GM12878 (cell line): ENCODE measurements at regions not wholly inside any gene's neighbourhood (a gene's known extent, or its start where the extent isn't known, plus 50 kb on each side); places are given as distances from the start of the nearest gene placed in this dataset.

Source experiments
- ATAC-seq: fragments of 200-7000 bp; cut with Tn5 transposase; 3 replicates; pipeline ENCODE4 v1.9.1; 2020; ENCODE audit warnings: mild to moderate bottlenecking, moderate library complexity
- BruUV-seq: library from RNA; stranded (reverse); fragments of 400-500 nt; replicated peaks from 2 replicates; lab custom pipeline; 2021; lab: Mats Ljungman, UMichigan
- CTCF ChIA-PET: fragments of 300-600 bp; sonication (Branson Sonifier 250); formaldehyde crosslinking; extraction: SDS; loops from one replicate; lab custom pipeline; 2021; ENCODE audit warnings: inconsistent platforms; lab: Yijun Ruan, JAX
- POLR2A ChIA-PET: fragments of 350-600 bp; formaldehyde crosslinking; extraction: SDS; loops from one replicate; lab custom pipeline; 2021; ENCODE audit warnings: inconsistent platforms; lab: Charles Lee
- RAD21 ChIA-PET: fragments of 300-600 bp; sonication (Branson Sonifier 250); formaldehyde crosslinking; loops from one replicate; lab custom pipeline; 2023; ENCODE audit warnings: antibody characterized with exemption; ENCODE audit not compliant: unreplicated experiment; lab: Charles Lee
- SMC1A ChIA-PET: fragments of 300-600 bp; sonication (Branson Sonifier 250); formaldehyde crosslinking; loops from one replicate; lab custom pipeline; 2023; ENCODE audit not compliant: unreplicated experiment, uncharacterized antibody; lab: Charles Lee
- DNase-seq: peaks from one replicate; pipeline ENCODE4 v3.0.0-alpha.2; 2011; ENCODE audit warnings: low read depth, low spot score
- FAIRE-seq: peaks from 3 replicates; lab custom pipeline; 2011; peaks lifted over from hg19 to GRCh38; lab: Jason Lieb, UNC
- H2AFZ ChIP-seq: 2 replicates; pipeline ENCODE4 v1.6.0; 2011; ENCODE audit warnings: low read depth, low read length, control low read depth; ENCODE audit not compliant: control insufficient read depth
- H3K27ac ChIP-seq: 2 replicates; pipeline ENCODE4 v1.5.1; 2011; ENCODE audit warnings: control low read depth; ENCODE audit not compliant: control insufficient read depth, insufficient read depth
- H3K27me3 ChIP-seq, 2 experiments: replicated peaks in 1 of 2; 2 replicates each; pipeline versions ENCODE4 v1.6.0 to v1.6.1; 2011; ENCODE audit warnings: low read length in 1 of 2; ENCODE audit not compliant: control insufficient read depth in 2 of 2, insufficient read depth in 2 of 2
- H3K36me3 ChIP-seq, 2 experiments: 2 replicates each; pipeline ENCODE4 v1.5.1; 2011; ENCODE audit warnings: low read length in 1 of 2; ENCODE audit not compliant: control insufficient read depth in 2 of 2, insufficient read depth in 2 of 2
- H3K4me1 ChIP-seq: 2 replicates; pipeline ENCODE4 v1.6.1; 2011; ENCODE audit warnings: mild to moderate bottlenecking, low read length, moderate library complexity, mixed read lengths; ENCODE audit not compliant: control insufficient read depth, insufficient read depth
- H3K4me2 ChIP-seq: 2 replicates; pipeline ENCODE4 v1.6.0; 2011; ENCODE audit warnings: control low read depth; ENCODE audit not compliant: control insufficient read depth, insufficient read depth
- H3K4me3 ChIP-seq: fragments of 200-600 bp; sonication (generic); 2 replicates; pipeline ENCODE4 v1.5.1; 2016
- H3K79me2 ChIP-seq: 2 replicates; pipeline ENCODE4 v1.6.0; 2011; ENCODE audit warnings: low read length; ENCODE audit not compliant: control insufficient read depth, insufficient read depth
- H3K9ac ChIP-seq: 2 replicates; pipeline ENCODE4 v1.8.0; 2011; ENCODE audit warnings: low read length, control low read depth, mixed read lengths; ENCODE audit not compliant: control insufficient read depth, insufficient read depth
- H3K9me3 ChIP-seq: replicated peaks from 3 replicates; pipeline ENCODE4 v1.5.1; 2011; ENCODE audit warnings: mild to moderate bottlenecking, low read length; ENCODE audit not compliant: control insufficient read depth, insufficient read depth
- H4K20me1 ChIP-seq: 2 replicates; pipeline ENCODE4 v1.6.0; 2011; ENCODE audit not compliant: control insufficient read depth, insufficient read depth
- BMI1 ChIP-seq: fragments of 450-650 bp; IDR thresholded peaks from 2 replicates; pipeline ENCODE4 v1.6.1; 2016; ENCODE audit warnings: mild to moderate bottlenecking, moderate library complexity, borderline replicate concordance
- CEBPB ChIP-seq, 2 experiments: fragments of 150-350 bp in 1 of 2; IDR thresholded peaks; 2 replicates each; pipeline ENCODE4 v1.6.1; 2012 to 2014; ENCODE audit warnings: low read depth in 2 of 2, low read length in 2 of 2, borderline replicate concordance in 1 of 2, inconsistent platforms in 1 of 2
- ESRRA ChIP-seq: IDR thresholded peaks from 2 replicates; pipeline ENCODE4 v1.6.1; 2012; ENCODE audit warnings: mild to moderate bottlenecking, low read length, improper control_type of control experiment
- FOXK2 ChIP-seq: fragments of 450-650 bp; IDR thresholded peaks from 2 replicates; pipeline ENCODE4 v1.6.1; 2017; ENCODE audit warnings: mild to moderate bottlenecking, moderate library complexity
- JUNB ChIP-seq: IDR thresholded peaks from 2 replicates; pipeline ENCODE4 v1.6.1; 2016; ENCODE audit warnings: antibody characterized with exemption, mild to moderate bottlenecking
- PML ChIP-seq: IDR thresholded peaks from 2 replicates; pipeline ENCODE4 v1.6.1; 2012; ENCODE audit warnings: low read length, inconsistent platforms
- PRDM15 ChIP-seq: fragments of 450-650 bp; formaldehyde crosslinking; IDR thresholded peaks from 2 replicates; pipeline ENCODE4 v1.4.0; 2020; ENCODE audit warnings: mild to moderate bottlenecking, moderate library complexity
- RUNX3 ChIP-seq: IDR thresholded peaks from 2 replicates; pipeline ENCODE4 v1.6.1; 2012; ENCODE audit warnings: low read length, inconsistent platforms
- SMAD5 ChIP-seq: IDR thresholded peaks from 2 replicates; pipeline ENCODE4 v1.6.1; 2016; ENCODE audit warnings: antibody characterized with exemption, low read depth
- SPI1 ChIP-seq: IDR thresholded peaks from 2 replicates; pipeline ENCODE4 v1.6.1; 2011; ENCODE audit warnings: low read depth, mild to moderate bottlenecking, low read length, moderate library complexity, borderline replicate concordance; ENCODE audit not compliant: insufficient read depth
- STAT3 ChIP-seq: IDR thresholded peaks from 2 replicates; pipeline ENCODE4 v1.6.1; 2011; ENCODE audit warnings: low read depth, low read length, improper control_type of control experiment
- TAF1 ChIP-seq: IDR thresholded peaks from 2 replicates; pipeline ENCODE4 v1.6.1; 2011; ENCODE audit warnings: mild to moderate bottlenecking, low read depth, low read length, borderline replicate concordance
- ZNF24 ChIP-seq: fragments of 450-650 bp; IDR thresholded peaks from 2 replicates; pipeline ENCODE4 v1.6.1; 2017; ENCODE audit warnings: antibody characterized with exemption, mild to moderate bottlenecking
- ZNF622 ChIP-seq: fragments of 450-650 bp; IDR thresholded peaks from 2 replicates; pipeline ENCODE4 v1.6.1; 2017; ENCODE audit warnings: mild to moderate bottlenecking, inconsistent platforms
- WGBS: methylation state at CpG from one replicate; pipeline ENCODE4 v1.1.6; 2016; ENCODE audit warnings: low lambda C conversion rate; ENCODE audit not compliant: insufficient replicate concordance, insufficient coverage; ENCODE audit errors: missing lambda C conversion rate; 5-methylcytosine and 5-hydroxymethylcytosine counted together
- in situ Hi-C: fragments of 300-500 bp; cut with MboI; formaldehyde crosslinking; loops from 9 replicates; pipeline ENCODE4 v1.14.3; 2018; ENCODE audit warnings: mixed read lengths
- intact Hi-C: fragments of 100-400 bp; cut with micrococcal nuclease; formaldehyde crosslinking; loops from one replicate; pipeline ENCODE4 v1.14.2; 2022; ENCODE audit not compliant: unreplicated experiment

- H3K4me2 ChIP-seq = no peak overlapping the region
- SMC1A ChIA-PET = no interaction called here
- no peak overlapping the region for H2AFZ ChIP-seq
- no peaks in the 10 kb centered on the region for H3K79me2 ChIP-seq
- no peaks in the 10 kb centered on the region for H3K36me3 ChIP-seq
- RAD21 ChIA-PET = no interaction called here
- H3K27ac ChIP-seq = no peak overlapping the region
- no peaks in the 10 kb centered on the region for H3K9me3 ChIP-seq
- H3K9ac ChIP-seq = no peak overlapping the region
- POLR2A ChIA-PET = no interaction called here
- in situ Hi-C loops = no loop called here
- no peak for FAIRE-seq
- 43% methylated on average over 19 of the region's 19 CpGs for WGBS
- H3K4me1 ChIP-seq = no peaks in the 10 kb centered on the region
- no TSS peak for BruUV-seq
- H4K20me1 ChIP-seq = no peaks in the 10 kb centered on the region
- CTCF ChIA-PET = no interaction called here
- intact Hi-C loops = no loop called here
- H3K27me3 ChIP-seq = no peaks in the 10 kb centered on the region
- DNase-seq = no peak
- no peak overlapping the region for H3K4me3 ChIP-seq
- no peak for ATAC-seq
- no peak for TF ChIP-seq RUNX3
- TF ChIP-seq SMAD5 = no peak
- TF ChIP-seq TAF1 = no peak
- TF ChIP-seq ESRRA = no peak
- TF ChIP-seq JUNB = no peak
- no peak for TF ChIP-seq SPI1
- no peak for TF ChIP-seq BMI1
- no peak for TF ChIP-seq ZNF24
- TF ChIP-seq PML = no peak
- no peak for TF ChIP-seq CEBPB (IDR thresholded peaks at IDR 0.05; ENCODE audit: borderline replicate concordance in 1 of 2, low read depth in 2 of 2, low read length in 2 of 2)
- TF ChIP-seq ZNF622 = no peak
- TF ChIP-seq STAT3 = no peak
- no peak for TF ChIP-seq PRDM15 (CRISPR knock-in tag)
- no peak for TF ChIP-seq FOXK2
These were observed 177.0 kb downstream of the MSX2 start for GRCh38 chr5:174901336-174901735.
